CD14-positive monocyte (primary cell): ENCODE measurements at regions not wholly inside any gene's neighbourhood (a gene's known extent, or its start where the extent isn't known, plus 50 kb on each side); places are given as distances from the start of the nearest gene placed in this dataset.

Experiments
- DNase-seq, 3 donors: peaks; one replicate each; pipeline ENCODE4 v3.0.0-alpha.2; 2011 to 2022
- H2AFZ ChIP-seq: 2 replicates; pipeline ENCODE4 v1.6.0; 2012; ENCODE audit warnings: mild to moderate bottlenecking, low read depth, low read length, inconsistent platforms; ENCODE audit not compliant: insufficient read depth, poor library complexity, severe bottlenecking
- H3K27ac ChIP-seq, 2 donors: 1 replicate in 1 of 2; 2 replicates in 1 of 2; pipeline ENCODE4 v1.5.1; 2012 to 2013; ENCODE audit warnings: low read length in 2 of 2, control low read depth in 1 of 2, inconsistent platforms in 1 of 2, low read depth in 1 of 2, mild to moderate bottlenecking in 1 of 2
- H3K27me3 ChIP-seq, 2 donors: one replicate each; pipeline versions ENCODE4 v1.6.0 to v1.6.1; 2011 to 2013; ENCODE audit warnings: low read length in 2 of 2; ENCODE audit not compliant: control insufficient read depth in 2 of 2, insufficient read depth in 2 of 2
- H3K36me3 ChIP-seq, 2 donors: replicated peaks in 1 of 2; 1 replicate in 1 of 2; 2 replicates in 1 of 2; pipeline versions ENCODE4 v1.5.1 to v1.6.1; 2012 to 2013; ENCODE audit warnings: low read length in 2 of 2, control low read depth in 1 of 2, inconsistent platforms in 1 of 2, mild to moderate bottlenecking in 1 of 2; ENCODE audit not compliant: insufficient read depth in 2 of 2, control insufficient read depth in 1 of 2
- H3K4me1 ChIP-seq, 2 donors: 1 replicate in 1 of 2; 2 replicates in 1 of 2; pipeline versions ENCODE4 v1.5.1 to v1.6.1; 2012 to 2013; ENCODE audit warnings: low read length in 2 of 2, control low read depth in 1 of 2, inconsistent platforms in 1 of 2, mild to moderate bottlenecking in 1 of 2, moderate library complexity in 1 of 2; ENCODE audit not compliant: insufficient read depth in 2 of 2, control insufficient read depth in 1 of 2
- H3K4me2 ChIP-seq: replicated peaks from 2 replicates; pipeline ENCODE3; 2012; ENCODE audit warnings: low read length, moderate library complexity, mild to moderate bottlenecking; ENCODE audit not compliant: poor library complexity, severe bottlenecking; ENCODE audit errors: extremely low read depth
- H3K4me3 ChIP-seq, 3 experiments: fragments of 200-600 bp in 1 of 3; sonication (generic) in 1 of 3; replicated peaks in 1 of 3; 1 replicate in 2 of 3; 2 replicates in 1 of 3; pipeline ENCODE4 v1.5.1; 2011 to 2013; ENCODE audit warnings: low read length in 3 of 3, mild to moderate bottlenecking in 3 of 3, control low read depth in 2 of 3, low read depth in 2 of 3, inconsistent platforms in 1 of 3, moderate library complexity in 1 of 3
- H3K79me2 ChIP-seq: 2 replicates; pipeline ENCODE4 v1.6.0; 2012; ENCODE audit warnings: mild to moderate bottlenecking, control low read depth, inconsistent platforms, low read length, moderate library complexity; ENCODE audit not compliant: insufficient read depth
- H3K9ac ChIP-seq: 2 replicates; pipeline ENCODE4 v1.6.0; 2017; ENCODE audit warnings: low read length, mild to moderate bottlenecking; ENCODE audit not compliant: insufficient read depth, poor library complexity, severe bottlenecking
- H3K9me3 ChIP-seq, 2 donors: replicated peaks in 1 of 2; 1 replicate in 1 of 2; 2 replicates in 1 of 2; pipeline versions ENCODE4 v1.5.1 to v1.6.1; 2012 to 2013; ENCODE audit warnings: low read length in 2 of 2, control low read depth in 1 of 2; ENCODE audit not compliant: control insufficient read depth in 1 of 2, insufficient read depth in 1 of 2
- H4K20me1 ChIP-seq: 2 replicates; pipeline ENCODE4 v1.6.0; 2012; ENCODE audit warnings: mild to moderate bottlenecking, low read length, control low read depth, moderate library complexity; ENCODE audit not compliant: insufficient read depth
- H3K27ac Mint-ChIP-seq, 7 donors: one replicate each; pipeline ENCODE4 v1.8.0; 2020; ENCODE audit warnings: mild to moderate bottlenecking in 7 of 7, mixed read lengths in 7 of 7, moderate library complexity in 6 of 7, inconsistent platforms in 2 of 7
- H3K27me3 Mint-ChIP-seq, 3 donors: one replicate each; pipeline ENCODE4 v1.8.0; 2021 to 2022; ENCODE audit warnings: low read depth in 3 of 3, mild to moderate bottlenecking in 3 of 3, mixed read lengths in 3 of 3, moderate library complexity in 3 of 3, inconsistent platforms in 1 of 3
- H3K36me3 Mint-ChIP-seq, 2 donors: one replicate each; pipeline ENCODE4 v1.8.0; 2020; ENCODE audit warnings: mixed read lengths in 2 of 2, inconsistent platforms in 1 of 2, mild to moderate bottlenecking in 1 of 2
- H3K4me1 Mint-ChIP-seq: one replicate; pipeline ENCODE4 v1.8.0; 2020; ENCODE audit warnings: mild to moderate bottlenecking, mixed read lengths
- H3K4me3 Mint-ChIP-seq, 2 donors: one replicate each; pipeline ENCODE4 v1.8.0; 2020; ENCODE audit warnings: mild to moderate bottlenecking in 2 of 2, mixed read lengths in 2 of 2, moderate library complexity in 1 of 2
- H3K9me3 Mint-ChIP-seq, 7 donors: one replicate each; pipeline ENCODE4 v1.8.0; 2020 to 2022; ENCODE audit warnings: mixed read lengths in 7 of 7, mild to moderate bottlenecking in 6 of 7, moderate library complexity in 6 of 7, inconsistent platforms in 2 of 7
- WGBS: methylation state at CpG from one replicate; pipeline ENCODE4 v1.1.5; 2013; ENCODE audit warnings: missing lambda C conversion rate; ENCODE audit not compliant: insufficient coverage; 5-methylcytosine and 5-hydroxymethylcytosine counted together
- intact Hi-C, 2 donors: fragments of 100-400 bp; cut with micrococcal nuclease; formaldehyde crosslinking; loops; one replicate each; pipeline versions ENCODE4 v1.15.0 to v1.15.1; 2023
- TF ChIP-seq, protein P1 (sequence below): fragments of 200-600 bp; IDR thresholded peaks from one replicate; pipeline ENCODE4 v1.8.0; 2022; ENCODE audit warnings: antibody characterized with exemption, mild to moderate bottlenecking

DNA sequence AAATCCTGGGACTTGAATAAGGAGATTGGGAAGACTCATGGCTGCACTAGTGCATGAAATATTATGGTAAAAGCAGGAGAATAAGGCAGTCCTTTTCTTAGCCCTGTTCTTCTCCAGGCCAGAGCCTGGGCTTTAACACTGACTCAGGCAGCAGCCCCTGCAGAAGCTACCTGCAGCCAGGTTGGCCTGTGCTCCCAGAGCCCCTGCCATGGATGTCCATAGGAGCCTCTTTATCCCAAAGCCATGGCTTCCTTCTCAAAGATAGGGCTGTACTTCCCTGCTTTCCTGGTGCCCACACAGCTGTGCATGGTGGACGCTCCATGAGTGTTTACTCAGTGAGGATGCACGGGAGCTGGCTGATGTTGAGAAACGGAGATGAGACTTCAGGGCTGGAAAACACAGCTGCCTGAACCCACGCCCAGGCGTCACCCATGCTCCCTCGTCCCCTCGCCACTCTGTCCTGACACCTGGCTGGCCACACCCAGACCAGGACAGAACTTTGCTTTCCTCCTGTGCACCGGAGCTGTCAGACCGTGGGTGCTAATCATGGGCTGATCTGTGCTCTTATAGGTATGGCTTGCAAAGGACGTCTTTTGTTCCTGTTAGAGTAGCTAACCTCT is 135.5 kb downstream of the GLI2 start:
- H3K4me1 ChIP-seq = no peaks in the 10 kb centered on the region
- H3K27ac ChIP-seq = no peak overlapping the region
- H3K27me3 ChIP-seq = peaks cover 9 to 27% of the 10 kb centered on the region in 2 donors
- Mint-ChIP-seq H3K9me3 (peaks cover 0 to 4% (median 0%) of the 10 kb centered on the region in 7 donors), H3K36me3 (no peaks in the 10 kb centered on the region), H3K27me3 (peaks cover 29 to 38% (median 37%) of the 10 kb centered on the region in 3 donors), H3K4me3 (no peak overlapping the region), H3K4me1 (no peaks in the 10 kb centered on the region), H3K27ac (no peak overlapping the region)
- 85% methylated on average over 7 of the region's 10 CpGs for WGBS
- no peaks in the 10 kb centered on the region for H3K79me2 ChIP-seq
- no peaks in the 10 kb centered on the region for H3K9me3 ChIP-seq
- TF ChIP-seq, protein P1, sequence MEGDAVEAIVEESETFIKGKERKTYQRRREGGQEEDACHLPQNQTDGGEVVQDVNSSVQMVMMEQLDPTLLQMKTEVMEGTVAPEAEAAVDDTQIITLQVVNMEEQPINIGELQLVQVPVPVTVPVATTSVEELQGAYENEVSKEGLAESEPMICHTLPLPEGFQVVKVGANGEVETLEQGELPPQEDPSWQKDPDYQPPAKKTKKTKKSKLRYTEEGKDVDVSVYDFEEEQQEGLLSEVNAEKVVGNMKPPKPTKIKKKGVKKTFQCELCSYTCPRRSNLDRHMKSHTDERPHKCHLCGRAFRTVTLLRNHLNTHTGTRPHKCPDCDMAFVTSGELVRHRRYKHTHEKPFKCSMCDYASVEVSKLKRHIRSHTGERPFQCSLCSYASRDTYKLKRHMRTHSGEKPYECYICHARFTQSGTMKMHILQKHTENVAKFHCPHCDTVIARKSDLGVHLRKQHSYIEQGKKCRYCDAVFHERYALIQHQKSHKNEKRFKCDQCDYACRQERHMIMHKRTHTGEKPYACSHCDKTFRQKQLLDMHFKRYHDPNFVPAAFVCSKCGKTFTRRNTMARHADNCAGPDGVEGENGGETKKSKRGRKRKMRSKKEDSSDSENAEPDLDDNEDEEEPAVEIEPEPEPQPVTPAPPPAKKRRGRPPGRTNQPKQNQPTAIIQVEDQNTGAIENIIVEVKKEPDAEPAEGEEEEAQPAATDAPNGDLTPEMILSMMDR = no peak
- no peak overlapping the region for H3K9ac ChIP-seq
- H2AFZ ChIP-seq = no peak overlapping the region
- H3K4me3 ChIP-seq = no peak overlapping the region
- H3K4me2 ChIP-seq = no peak overlapping the region
- H4K20me1 ChIP-seq = no peaks in the 10 kb centered on the region
- intact Hi-C loops = no loop called here
- H3K36me3 ChIP-seq = no peaks in the 10 kb centered on the region
- no peak for DNase-seq

DNA sequence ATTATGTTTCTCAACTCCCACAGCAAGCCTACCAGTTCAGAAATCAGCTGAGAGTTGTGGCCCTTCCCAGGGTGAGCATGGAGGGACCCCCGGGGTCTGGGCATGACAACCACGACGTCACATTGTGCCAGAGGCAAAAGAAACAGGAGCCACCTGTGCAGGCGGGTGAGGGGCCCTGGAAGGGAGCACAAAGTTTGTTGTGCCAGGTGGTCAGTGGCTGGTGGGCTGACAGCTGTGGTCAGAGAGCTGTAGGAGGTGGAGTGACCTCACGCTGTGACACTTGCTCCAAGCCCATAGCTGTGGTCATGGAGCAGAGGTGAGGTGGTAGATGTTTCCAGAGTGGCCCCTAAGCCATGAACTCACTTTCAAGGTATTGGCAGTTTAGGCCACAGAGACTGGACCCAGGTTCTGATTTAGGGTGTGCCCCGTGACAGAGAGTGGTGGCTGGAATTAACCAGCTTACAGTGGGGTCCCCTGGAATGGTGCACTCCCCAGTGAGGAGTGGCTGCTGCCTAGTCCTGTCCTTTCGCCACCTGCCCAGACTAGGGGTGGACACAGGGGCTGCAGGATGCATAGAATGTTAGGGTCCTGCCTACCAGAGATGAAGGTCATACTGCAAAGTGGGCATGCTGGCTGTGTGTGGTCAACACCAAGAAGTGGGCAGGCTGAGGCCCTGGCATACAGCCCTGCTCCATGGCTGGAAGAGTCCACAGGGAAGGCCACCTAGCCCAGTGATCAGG is 136.4 kb downstream of the GLI2 start:
- intact Hi-C loops = no loop called here
- Histone ChIP-seq H3K9me3 (no peaks in the 10 kb centered on the region), H3K4me3 (no peak overlapping the region), H3K4me2 (no peak overlapping the region), H3K27me3 (peaks cover 6 to 21% of the 10 kb centered on the region in 2 donors), H3K27ac (no peak overlapping the region), H3K79me2 (no peaks in the 10 kb centered on the region), H3K36me3 (no peaks in the 10 kb centered on the region), H3K4me1 (no peaks in the 10 kb centered on the region), H2AFZ (no peak overlapping the region), H3K9ac (no peak overlapping the region), H4K20me1 (no peaks in the 10 kb centered on the region)
- no peaks in the 10 kb centered on the region for H3K4me1 Mint-ChIP-seq
- H3K4me3 Mint-ChIP-seq = no peak overlapping the region
- peak overlapping the region in 1 of 7 donors; percentile 21 for H3K27ac Mint-ChIP-seq
- peaks cover 19 to 29% (median 29%) of the 10 kb centered on the region in 3 donors for H3K27me3 Mint-ChIP-seq
- no peaks in the 10 kb centered on the region for H3K36me3 Mint-ChIP-seq
- TF ChIP-seq, protein P1 = no peak
- WGBS = 94% methylated on average over 6 of the region's 7 CpGs
- no peak for DNase-seq
- peaks cover 0 to 4% (median 0%) of the 10 kb centered on the region in 7 donors for H3K9me3 Mint-ChIP-seq
